DOHH2 (cell line): ENCODE measurements at regions not wholly inside any gene's neighbourhood (a gene's known extent, or its start where the extent isn't known, plus 50 kb on each side); places are given as distances from the start of the nearest gene placed in this dataset.
"Not testable (repeated sequence)": the region's sequence is repeated elsewhere in the genome, so short reads cannot be mapped to it uniquely, and the experiment has no call there.

Experiments used
- H3F3A ChIP-seq: fragments of 200-600 bp; sonication (generic), shearing (Covaris generic); 2 replicates; pipeline ENCODE4 v1.6.0; 2016; ENCODE audit warnings: antibody characterized with exemption, mild to moderate bottlenecking; ENCODE audit not compliant: control insufficient read depth, insufficient read depth
- H3K27ac ChIP-seq: fragments of 200-600 bp; sonication (generic); 2 replicates; pipeline ENCODE4 v1.5.1; 2014; ENCODE audit warnings: low read depth, mild to moderate bottlenecking, low read length, moderate library complexity
- H3K27me3 ChIP-seq: fragments of 200-600 bp; sonication (generic); 2 replicates; pipeline ENCODE4 v1.6.1; 2014; ENCODE audit warnings: mild to moderate bottlenecking, low read length, mixed read lengths; ENCODE audit not compliant: control insufficient read depth
- H3K36me3 ChIP-seq: fragments of 200-600 bp; sonication (generic); 2 replicates; pipeline ENCODE4 v1.6.1; 2014; ENCODE audit warnings: mild to moderate bottlenecking, low read length, moderate library complexity, mixed read lengths; ENCODE audit not compliant: control insufficient read depth
- H3K4me1 ChIP-seq: fragments of 200-600 bp; sonication (generic); 2 replicates; pipeline ENCODE4 v1.6.1; 2014; ENCODE audit warnings: mild to moderate bottlenecking, low read length, mixed read lengths; ENCODE audit not compliant: control insufficient read depth
- H3K4me2 ChIP-seq: fragments of 200-600 bp; sonication (generic); 2 replicates; pipeline ENCODE4 v1.6.0; 2014; ENCODE audit warnings: mild to moderate bottlenecking, low read length, moderate library complexity
- H3K4me3 ChIP-seq: fragments of 200-600 bp; sonication (generic); 2 replicates; pipeline ENCODE4 v1.5.1; 2014; ENCODE audit warnings: mild to moderate bottlenecking, low read length, mixed read lengths
- H3K79me2 ChIP-seq: fragments of 200-600 bp; sonication (generic); 2 replicates; pipeline ENCODE4 v1.6.1; 2014; ENCODE audit warnings: mild to moderate bottlenecking, low read length, mixed read lengths; ENCODE audit not compliant: control insufficient read depth
- H3K9me2 ChIP-seq: fragments of 200-600 bp; sonication (generic); replicated peaks from 2 replicates; pipeline ENCODE4 v1.6.1; 2014; ENCODE audit warnings: mild to moderate bottlenecking, low read length, mixed read lengths; ENCODE audit not compliant: control insufficient read depth
- H3K9me3 ChIP-seq: fragments of 200-600 bp; sonication (generic); 2 replicates; pipeline ENCODE4 v1.6.1; 2014; ENCODE audit warnings: antibody characterized with exemption, low read length, mixed read lengths; ENCODE audit not compliant: control insufficient read depth, insufficient read depth
- H4K20me1 ChIP-seq: fragments of 200-600 bp; sonication (generic); 2 replicates; pipeline ENCODE4 v1.6.0; 2014; ENCODE audit warnings: low read depth, mild to moderate bottlenecking, antibody characterized with exemption, low read length, moderate library complexity; ENCODE audit not compliant: control insufficient read depth, insufficient read depth
- CTCF ChIP-seq: fragments of 200-600 bp; sonication (generic); IDR thresholded peaks from one replicate; pipeline ENCODE4 v1.5.1; 2014; ENCODE audit warnings: antibody characterized with exemption, mild to moderate bottlenecking, low read depth, low read length; ENCODE audit not compliant: poor library complexity, severe bottlenecking
- EZH2phosphoT487 ChIP-seq: fragments of 200-600 bp; sonication (generic); IDR thresholded peaks from 2 replicates; pipeline ENCODE4 v1.6.1; 2017; ENCODE audit warnings: borderline replicate concordance, mild to moderate bottlenecking, antibody characterized with exemption, low read length, moderate library complexity, mixed read lengths

GRCh38 chrX:114049063-114049462 is 534.8 kb upstream of the HTR2C start:
- no peak for TF ChIP-seq EZH2phosphoT487
- TF ChIP-seq CTCF, result no peak
- Histone ChIP-seq H3K4me1 (no peaks in the 10 kb centered on the region), H3K36me3 (no peaks in the 10 kb centered on the region), H3K27me3 (no peaks in the 10 kb centered on the region), H4K20me1 (no peaks in the 10 kb centered on the region), H3K9me3 (no peaks in the 10 kb centered on the region), H3K27ac (no peak overlapping the region), H3F3A (no peaks in the 10 kb centered on the region), H3K4me3 (no peak overlapping the region), H3K9me2 (no peaks in the 10 kb centered on the region), H3K79me2 (no peaks in the 10 kb centered on the region), H3K4me2 (no peak overlapping the region)

GRCh38 chrX:114047558-114047957 is 536.3 kb upstream of the HTR2C start:
- no peaks in the 10 kb centered on the region for H3K9me3 ChIP-seq
- TF ChIP-seq EZH2phosphoT487, result no peak
- no peak for TF ChIP-seq CTCF
- no peaks in the 10 kb centered on the region for H3K27me3 ChIP-seq
- no peaks in the 10 kb centered on the region for H4K20me1 ChIP-seq
- H3K9me2 ChIP-seq, result no peaks in the 10 kb centered on the region
- no peaks in the 10 kb centered on the region for H3K4me1 ChIP-seq
- no peak overlapping the region for H3K4me3 ChIP-seq
- H3K27ac ChIP-seq, result no peak overlapping the region
- H3K36me3 ChIP-seq, result no peaks in the 10 kb centered on the region
- no peaks in the 10 kb centered on the region for H3F3A ChIP-seq
- H3K4me2 ChIP-seq, result no peak overlapping the region
- no peaks in the 10 kb centered on the region for H3K79me2 ChIP-seq

GRCh38 chrX:114046695-114047279 is 537.1 kb upstream of the HTR2C start:
- no peaks in the 10 kb centered on the region for H3K79me2 ChIP-seq
- H3K36me3 ChIP-seq, result no peaks in the 10 kb centered on the region
- no peak overlapping the region for H3K4me2 ChIP-seq
- no peaks in the 10 kb centered on the region for H3F3A ChIP-seq
- H3K9me2 ChIP-seq, result no peaks in the 10 kb centered on the region
- TF ChIP-seq EZH2phosphoT487 (no peak), CTCF (no peak)
- H3K27me3 ChIP-seq, result no peaks in the 10 kb centered on the region
- H3K4me1 ChIP-seq, result no peaks in the 10 kb centered on the region
- no peak overlapping the region for H3K27ac ChIP-seq
- H4K20me1 ChIP-seq, result no peaks in the 10 kb centered on the region
- no peak overlapping the region for H3K4me3 ChIP-seq
- no peaks in the 10 kb centered on the region for H3K9me3 ChIP-seq

- H3K4me3 ChIP-seq, H3K9me3 ChIP-seq, H3K36me3 ChIP-seq, H3K27ac ChIP-seq, H3K79me2 ChIP-seq, H4K20me1 ChIP-seq, H3K4me2 ChIP-seq, H3K4me1 ChIP-seq, H3F3A ChIP-seq, H3K27me3 ChIP-seq, H3K9me2 ChIP-seq: not testable (repeated sequence)
These were observed 542.4 kb upstream of the HTR2C start for GRCh38 chrX:114041470-114041869.

- not testable (repeated sequence) for H3K4me3 ChIP-seq
These were observed 543.1 kb upstream of the HTR2C start for GRCh38 chrX:114040661-114041269.

GRCh38 chrX:114040111-114040510 is 543.8 kb upstream of the HTR2C start:
- H3K4me1 ChIP-seq, H3K9me2 ChIP-seq, H4K20me1 ChIP-seq, H3F3A ChIP-seq, H3K4me3 ChIP-seq, H3K9me3 ChIP-seq, H3K36me3 ChIP-seq, H3K79me2 ChIP-seq, H3K27ac ChIP-seq, H3K4me2 ChIP-seq, H3K27me3 ChIP-seq: not testable (repeated sequence)

More at GRCh38 chrX:114040661-114041269, 543.1 kb upstream of the HTR2C start:
- not testable (repeated sequence) for H3K36me3 ChIP-seq, H3K27me3 ChIP-seq, H3K79me2 ChIP-seq, H4K20me1 ChIP-seq, H3K4me2 ChIP-seq, H3F3A ChIP-seq, H3K27ac ChIP-seq, H3K9me2 ChIP-seq, H3K4me1 ChIP-seq, H3K9me3 ChIP-seq
